ENCODE measurements at regions not wholly inside any gene's neighbourhood (a gene's known extent, or its start where the extent isn't known, plus 50 kb on each side); places are given as distances from the start of the nearest gene placed in this dataset.

- TF ChIP-seq CTCF (IDR thresholded peaks at IDR 0.05) (no peak), ZFX (IDR thresholded peaks at IDR 0.05; ENCODE audit: borderline replicate concordance) (no peak)
- no peak overlapping the region for H3K27ac ChIP-seq
These were observed 114.8 kb downstream of the TBXT start for GRCh38 chr6:166052837-166053236.

GRCh38 chr6:166050559-166050958, 117.1 kb downstream of the TBXT start:
- TF ChIP-seq CTCF (IDR thresholded peaks at IDR 0.05) (no peak), ZFX (IDR thresholded peaks at IDR 0.05; ENCODE audit: borderline replicate concordance) (no peak)
- no peak overlapping the region for H3K27ac ChIP-seq

GRCh38 chr6:166046982-166047381, 120.7 kb downstream of the TBXT start:
- H3K27ac ChIP-seq: no peak overlapping the region
- TF ChIP-seq ZFX (IDR thresholded peaks at IDR 0.05; ENCODE audit: borderline replicate concordance) (no peak), CTCF (IDR thresholded peaks at IDR 0.05) (no peak)

GRCh38 chr6:166046226-166046625, 121.4 kb downstream of the TBXT start:
- no peak overlapping the region for H3K27ac ChIP-seq
- TF ChIP-seq CTCF (IDR thresholded peaks at IDR 0.05) (no peak), ZFX (IDR thresholded peaks at IDR 0.05; ENCODE audit: borderline replicate concordance) (no peak)

GRCh38 chr6:166045860-166046200, 121.8 kb downstream of the TBXT start:
- no peak for TF ChIP-seq ZFX (IDR thresholded peaks at IDR 0.05; ENCODE audit: borderline replicate concordance)
- no peak for TF ChIP-seq CTCF (IDR thresholded peaks at IDR 0.05)
- H3K27ac ChIP-seq: no peak overlapping the region

- TF ChIP-seq CTCF (IDR thresholded peaks at IDR 0.05) (no peak), ZFX (IDR thresholded peaks at IDR 0.05; ENCODE audit: borderline replicate concordance) (no peak)
- H3K27ac ChIP-seq: no peak overlapping the region
These were observed 122.3 kb downstream of the TBXT start for GRCh38 chr6:166045173-166045859.

- H3K27ac ChIP-seq: no peak overlapping the region
- no peak for TF ChIP-seq ZFX (IDR thresholded peaks at IDR 0.05; ENCODE audit: borderline replicate concordance)
- TF ChIP-seq CTCF (IDR thresholded peaks at IDR 0.05): no peak
These were observed 126.4 kb downstream of the TBXT start for GRCh38 chr6:166041277-166041676.
